Stomach (tissue), 4 donors: ENCODE measurements at regions not wholly inside any gene's neighbourhood (a gene's known extent, or its start where the extent isn't known, plus 50 kb on each side); places are given as distances from the start of the nearest gene placed in this dataset.

Experiments used
- CTCF ChIP-seq, 7 experiments: fragments of 450-650 bp in 4 of 7; fragments of 200-600 bp in 3 of 7; sonication (generic) in 3 of 7; IDR thresholded peaks; one replicate each; pipeline ENCODE4 v1.5.1; 2016 to 2019; ENCODE audit warnings: antibody characterized with exemption in 7 of 7, control low read depth in 2 of 7, mild to moderate bottlenecking in 1 of 7
- EP300 ChIP-seq: sonication (generic); formaldehyde crosslinking; IDR thresholded peaks from one replicate; pipeline ENCODE4 v1.6.1; 2017; ENCODE audit warnings: antibody characterized with exemption
- POLR2A ChIP-seq, 4 donors: fragments of 450-650 bp; IDR thresholded peaks; one replicate each; pipeline ENCODE4 v1.6.1; 2016; ENCODE audit warnings: antibody characterized with exemption in 4 of 4, control low read depth in 2 of 4, mild to moderate bottlenecking in 1 of 4, moderate library complexity in 1 of 4
- POLR2AphosphoS5 ChIP-seq, 3 donors: sonication (generic); formaldehyde crosslinking; IDR thresholded peaks; one replicate each; pipeline ENCODE4 v1.6.1; 2016; ENCODE audit warnings: antibody characterized with exemption in 3 of 3

DNA sequence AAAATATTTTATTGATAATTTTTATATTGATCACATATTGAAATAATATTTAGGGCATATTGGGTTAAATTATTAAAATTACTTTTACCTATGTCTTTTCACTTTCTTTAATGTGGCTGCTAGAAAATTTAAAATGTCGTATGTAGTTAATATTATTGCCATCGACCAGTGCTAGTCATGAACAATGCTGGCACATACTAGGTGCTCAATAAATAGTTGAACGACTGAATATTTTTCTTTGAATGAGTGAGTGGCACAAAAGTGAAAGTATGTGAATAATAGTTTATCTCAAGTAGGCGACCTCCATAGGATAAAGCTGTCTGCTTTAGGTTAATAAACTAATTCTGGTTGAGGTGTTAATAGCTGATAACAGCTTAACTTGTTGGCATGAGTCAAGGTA lies 150.8 kb upstream of the FGGY start:
- no peak for TF ChIP-seq EP300
- TF ChIP-seq CTCF (IDR thresholded peaks at IDR 0.05), result no peak
- no peak for TF ChIP-seq POLR2A (IDR thresholded peaks at IDR 0.05)
- no peak for TF ChIP-seq POLR2AphosphoS5 (IDR thresholded peaks at IDR 0.05)
